ENCODE measurements at regions not wholly inside any gene's neighbourhood (a gene's known extent, or its start where the extent isn't known, plus 50 kb on each side); places are given as distances from the start of the nearest gene placed in this dataset.
"Not testable (repeated sequence)": the region's sequence is repeated elsewhere in the genome, so short reads cannot be mapped to it uniquely, and the experiment has no call there.

DNA sequence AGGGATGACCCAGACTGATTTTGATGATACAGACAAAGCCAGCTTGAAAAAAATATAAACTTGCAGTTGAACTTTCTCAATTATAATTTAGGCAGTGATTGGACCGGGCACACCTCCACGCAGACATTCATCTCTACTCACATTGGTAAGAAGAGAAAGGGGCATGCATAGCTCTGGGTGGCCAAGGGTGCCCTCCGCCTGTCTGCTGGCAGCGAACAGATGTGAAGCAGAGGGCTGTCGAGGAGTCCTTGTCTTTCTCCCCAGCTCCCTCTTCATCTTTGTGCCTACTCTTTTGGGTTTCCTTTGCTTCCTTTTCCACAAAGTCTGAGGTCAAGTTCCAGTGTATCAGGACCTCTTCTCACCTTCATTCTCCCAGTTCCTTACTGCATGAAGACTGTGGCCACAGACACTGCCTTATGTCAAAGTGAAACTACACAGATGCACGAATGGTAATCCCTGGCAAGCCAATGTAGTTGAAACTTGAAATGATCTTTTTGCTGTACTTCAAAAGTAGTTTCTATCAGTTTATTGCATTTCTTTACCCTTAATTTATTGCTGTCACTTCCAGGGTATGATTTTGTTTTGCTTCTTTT is 343.7 kb upstream of the SOX9 start:
- no peak for DNase-seq

DNA sequence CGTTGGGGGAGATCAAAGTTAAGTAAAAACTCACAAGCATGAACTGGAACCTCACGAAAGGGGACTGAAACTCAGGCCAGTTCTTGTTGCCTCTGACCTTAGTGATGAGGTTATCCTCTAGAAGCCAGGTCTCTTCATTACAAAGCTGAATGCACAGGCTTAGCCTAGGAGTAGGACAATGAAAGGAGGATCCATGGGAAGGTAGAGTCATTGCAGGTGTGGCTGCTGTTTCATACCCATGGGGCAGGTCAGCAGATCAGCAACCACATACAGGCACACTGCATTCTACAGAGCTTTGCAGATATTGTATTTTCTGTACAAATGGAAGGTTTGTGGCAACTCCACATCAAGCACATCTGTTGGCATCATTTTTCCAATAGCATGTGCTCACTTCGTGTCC is 341.3 kb upstream of the SOX9 start:
- DNase-seq = no peak

DNA sequence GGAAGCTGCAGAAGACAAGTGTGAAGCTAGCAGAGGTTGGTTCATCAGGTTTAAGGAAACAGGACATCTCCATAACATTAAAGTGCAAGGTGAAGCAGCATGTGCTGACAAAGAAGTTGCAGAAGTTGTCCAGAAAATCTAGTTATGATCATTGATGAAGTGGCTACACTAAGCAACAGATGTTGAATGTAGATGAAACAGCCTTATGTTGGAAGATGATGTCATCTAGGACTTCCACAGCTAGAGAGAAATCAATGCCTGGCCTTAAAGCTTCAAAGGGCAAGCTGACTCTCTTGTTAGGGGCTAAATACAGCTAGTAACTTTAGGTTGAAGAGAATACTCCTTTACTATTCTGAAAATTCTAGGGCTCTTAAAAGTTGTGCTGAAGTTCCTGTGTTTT is 340.2 kb upstream of the SOX9 start:
- DNase-seq = no peak

DNA sequence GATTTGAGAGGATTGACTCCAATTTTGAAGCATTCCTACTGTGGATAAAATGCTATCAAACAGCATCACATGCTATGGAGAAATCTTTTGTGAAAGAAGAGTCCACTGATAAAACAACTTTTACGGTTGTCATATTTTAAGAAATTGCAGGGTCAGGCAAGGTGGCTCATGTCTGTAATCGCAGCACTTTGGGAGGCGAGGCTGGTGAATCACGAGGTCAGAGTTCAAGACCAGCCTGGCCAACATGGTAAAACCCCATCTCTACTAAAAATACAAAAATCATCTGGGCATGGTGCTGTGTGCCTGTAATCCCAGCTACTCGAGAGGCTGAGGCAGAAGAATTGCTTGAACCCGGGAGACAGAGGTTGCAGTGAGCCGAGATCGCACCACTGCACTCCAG is 338.8 kb upstream of the SOX9 start:
- DNase-seq = not testable (repeated sequence)

DNA sequence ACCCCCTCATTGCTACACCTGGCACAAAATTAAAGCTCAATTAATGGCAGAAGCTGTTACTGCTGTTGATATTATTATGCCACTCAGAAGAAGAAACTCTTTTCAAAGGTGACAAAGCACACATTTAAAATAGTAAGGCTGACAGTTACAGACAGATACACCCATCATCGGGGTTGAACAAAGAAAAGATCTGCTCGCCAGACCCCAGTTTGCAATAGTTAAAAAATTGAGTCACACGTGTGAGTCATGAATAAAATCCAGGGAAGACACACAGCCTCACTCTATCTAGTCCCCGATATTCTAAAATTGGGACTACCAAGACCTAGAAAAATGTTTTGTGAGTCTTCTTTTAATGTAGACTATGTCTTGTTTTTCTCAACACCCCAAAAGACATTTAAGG is 330.0 kb upstream of the SOX9 start:
- DNase-seq = no peak

GRCh38 chr17:71791311-71791710 is 329.5 kb upstream of the SOX9 start:
- no peak for DNase-seq

- no peak for DNase-seq
Measured at GRCh38 chr17:71792966-71793365, 327.9 kb upstream of the SOX9 start.

GRCh38 chr17:71793518-71793917 is 327.3 kb upstream of the SOX9 start:
- DNase-seq = no peak

DNA sequence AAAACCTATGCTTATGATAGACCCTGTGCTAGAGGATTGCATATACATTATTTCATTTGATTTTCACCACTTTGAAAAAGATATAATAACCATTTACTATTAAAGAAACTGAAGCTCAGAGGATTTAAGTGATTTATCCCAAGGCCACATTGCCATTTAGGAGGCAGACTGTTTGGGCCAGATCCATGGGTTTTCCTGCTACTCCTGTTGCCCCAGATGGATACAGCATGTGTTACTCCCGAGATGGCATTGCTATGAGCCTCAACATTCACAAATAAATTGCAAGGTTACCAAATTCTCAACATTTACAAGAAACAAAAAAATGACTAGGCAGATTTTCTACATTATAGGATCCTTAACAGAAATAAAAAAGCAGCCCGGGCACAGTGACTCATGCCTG is 322.1 kb upstream of the SOX9 start:
- no peak for DNase-seq

DNA sequence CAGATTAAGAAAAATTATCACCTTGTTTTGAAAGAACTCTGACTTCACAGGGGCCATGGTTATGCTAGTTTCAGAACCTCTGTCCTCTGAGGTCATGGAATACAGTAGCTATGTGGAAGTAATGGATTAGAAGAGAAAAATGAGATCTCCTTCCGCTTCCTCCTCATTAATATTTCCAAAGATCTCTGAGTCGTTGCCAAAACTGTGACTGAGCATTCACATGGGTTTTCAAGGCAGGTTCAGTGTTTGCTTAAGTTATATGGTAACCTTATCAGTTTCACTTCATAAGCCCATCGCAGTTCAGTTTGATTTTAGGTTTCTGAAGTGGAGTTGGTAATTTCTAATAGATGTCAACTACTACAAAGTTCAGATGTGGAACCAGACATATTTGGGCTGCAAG is 321.2 kb upstream of the SOX9 start:
- DNase-seq = no peak

DNA sequence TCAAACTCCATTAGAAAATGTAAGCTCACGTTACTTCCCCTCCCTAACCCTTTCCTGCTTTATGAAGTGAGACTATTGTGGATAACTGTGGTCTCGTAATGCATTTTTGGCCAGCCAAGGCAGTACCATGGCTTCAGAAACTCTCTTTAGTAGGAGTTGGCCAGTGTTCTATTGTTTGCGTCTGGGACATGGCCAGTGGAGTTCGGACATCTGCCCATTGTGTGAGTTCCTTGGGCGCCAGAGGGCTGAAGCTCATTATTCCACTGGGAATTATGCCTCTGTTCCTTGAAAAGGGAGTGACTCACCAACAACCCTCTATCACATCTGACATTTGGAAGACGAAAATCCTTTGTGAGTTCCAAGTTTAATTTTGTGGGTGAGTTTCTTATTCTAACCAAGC is 319.5 kb upstream of the SOX9 start:
- no peak for DNase-seq

- no peak for DNase-seq
Measured at GRCh38 chr17:71802663-71803062, 318.2 kb upstream of the SOX9 start.

DNA sequence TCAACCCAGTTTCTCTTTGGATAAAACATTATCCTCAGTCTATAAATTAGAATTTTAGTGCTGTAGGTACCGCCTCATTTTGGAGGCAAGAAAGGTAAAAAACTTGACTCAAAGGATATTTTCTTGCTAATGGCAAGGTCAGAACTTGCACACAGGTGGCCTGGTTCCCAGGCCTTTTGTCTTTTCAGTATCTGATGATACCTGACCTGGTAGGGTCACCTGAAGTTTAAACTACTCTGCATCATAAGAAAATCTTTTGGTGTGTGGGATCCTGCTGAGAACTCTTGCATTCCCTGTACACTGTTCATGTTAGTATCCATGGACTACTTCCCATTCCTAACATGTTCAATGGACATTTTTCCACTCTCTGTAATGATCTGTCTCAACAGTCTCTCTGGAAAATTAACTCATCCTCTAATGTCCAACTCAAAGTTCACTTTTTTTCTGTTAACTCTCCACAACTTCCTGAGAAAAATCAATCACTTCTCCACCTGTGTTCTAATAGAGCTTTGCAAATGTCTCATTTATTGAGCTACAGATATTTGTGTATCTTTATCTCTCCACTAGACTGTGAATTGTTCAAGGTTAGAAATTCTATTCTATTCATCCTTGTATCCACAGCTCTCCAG is 317.1 kb upstream of the SOX9 start:
- DNase-seq = no peak

DNA sequence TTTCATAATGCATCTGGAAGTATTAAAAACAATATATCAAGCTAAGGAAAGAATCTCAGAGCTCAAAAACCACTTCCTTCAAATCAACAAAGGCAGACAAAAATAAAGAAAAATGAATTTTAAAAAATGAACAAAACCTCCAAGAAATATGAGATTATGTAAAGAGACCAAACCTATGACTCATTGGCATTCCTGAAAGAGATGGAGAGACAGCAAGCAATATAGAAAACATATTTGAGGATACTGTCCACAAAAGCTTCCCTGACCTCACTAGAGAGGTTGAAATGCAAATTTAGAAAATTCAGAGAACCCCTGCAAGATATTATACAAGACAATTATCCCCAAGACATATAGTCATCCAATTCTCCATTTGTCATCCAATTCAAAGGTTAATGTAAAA is 311.3 kb upstream of the SOX9 start:
- no peak for DNase-seq

- not testable (repeated sequence) for DNase-seq
Measured at GRCh38 chr17:71813861-71814260, 307.0 kb upstream of the SOX9 start.

DNA sequence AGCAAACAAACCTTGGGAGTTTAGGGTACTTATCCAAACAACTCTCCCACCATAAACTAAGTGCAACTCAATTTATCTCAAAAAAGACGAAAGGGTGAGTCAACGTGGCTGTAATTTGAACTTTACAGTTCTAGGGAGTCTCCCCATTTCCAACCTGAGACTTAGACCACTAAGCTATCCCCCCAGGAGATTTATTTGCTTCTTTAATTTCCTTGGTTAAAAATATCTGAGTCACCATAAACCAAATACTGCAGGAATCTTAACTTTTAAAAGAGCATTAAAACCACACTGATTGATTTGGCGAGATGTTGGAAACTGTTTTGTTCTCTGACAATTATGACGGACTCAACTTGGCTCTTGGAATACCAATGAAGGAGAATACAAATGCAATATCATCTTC is 299.3 kb upstream of the SOX9 start:
- no peak for DNase-seq

DNA sequence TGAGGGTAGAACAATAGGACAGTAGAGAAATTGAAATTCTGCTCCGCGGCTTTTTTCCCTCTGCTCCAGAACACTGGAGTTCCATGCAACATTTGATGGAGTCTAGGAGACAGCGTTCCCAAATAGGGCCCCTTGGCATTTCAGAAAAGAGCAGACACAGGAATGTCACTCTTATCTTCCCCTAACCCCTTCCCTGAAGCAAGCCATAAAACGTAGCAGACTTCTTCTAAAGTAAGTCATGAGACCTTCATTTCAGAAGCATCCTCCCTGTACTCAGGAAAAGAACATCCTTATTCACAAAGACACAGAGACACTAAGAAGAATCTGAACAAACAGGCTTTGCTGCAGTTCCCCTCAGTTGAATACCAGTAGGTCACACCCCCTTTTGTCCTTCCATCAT is 296.1 kb upstream of the SOX9 start:
- DNase-seq = no peak

- DNase-seq = no peak
Measured at GRCh38 chr17:71825687-71826086, 295.1 kb upstream of the SOX9 start.

DNA sequence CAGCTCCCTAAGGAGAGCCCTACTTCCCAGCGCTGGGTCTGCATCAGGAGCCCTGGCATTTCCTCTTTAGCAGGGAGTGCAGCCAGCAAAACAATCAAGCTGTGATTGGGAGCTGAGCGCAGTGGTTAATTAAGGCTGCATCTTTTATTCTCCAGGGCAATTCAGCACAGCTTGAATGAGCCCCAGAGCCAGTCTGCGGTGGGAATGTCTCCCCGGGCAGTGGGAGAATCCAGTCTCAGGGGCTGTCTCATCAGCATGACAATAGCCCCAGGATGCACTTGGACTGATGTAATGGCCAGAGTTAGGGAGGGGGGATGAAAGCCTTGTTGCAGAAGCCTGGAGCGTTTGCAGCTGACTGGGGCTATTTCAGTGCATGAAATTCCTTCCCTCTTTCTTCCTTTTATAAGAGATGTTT is 292.6 kb upstream of the SOX9 start:
- DNase-seq = no peak

DNA sequence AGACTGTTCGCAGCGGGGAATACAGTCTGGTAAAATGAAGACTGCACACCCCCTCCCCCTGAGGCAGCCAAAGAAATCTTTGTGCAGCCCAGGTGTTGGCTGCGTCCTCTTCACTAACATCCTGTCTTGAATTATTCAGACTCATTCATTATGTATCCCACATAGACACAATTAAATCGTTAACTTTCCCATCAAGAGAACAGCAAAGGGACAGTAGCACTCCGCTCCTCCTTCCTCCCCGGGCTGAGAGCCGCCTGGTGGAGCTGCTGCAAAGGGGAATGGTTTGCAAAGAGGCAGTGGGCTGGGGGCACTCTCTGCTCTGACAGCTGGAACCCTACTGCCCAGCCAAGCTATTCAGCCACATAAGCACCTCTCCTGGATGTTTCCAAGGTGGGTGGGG is 290.0 kb upstream of the SOX9 start:
- no peak for DNase-seq

GRCh38 chr17:71842986-71843385 is 277.8 kb upstream of the SOX9 start:
- no peak for DNase-seq

- no peak for DNase-seq
Measured at GRCh38 chr17:71845337-71845736, 275.5 kb upstream of the SOX9 start.

GRCh38 chr17:71846561-71847110 is 274.2 kb upstream of the SOX9 start:
- no peak for DNase-seq

DNA sequence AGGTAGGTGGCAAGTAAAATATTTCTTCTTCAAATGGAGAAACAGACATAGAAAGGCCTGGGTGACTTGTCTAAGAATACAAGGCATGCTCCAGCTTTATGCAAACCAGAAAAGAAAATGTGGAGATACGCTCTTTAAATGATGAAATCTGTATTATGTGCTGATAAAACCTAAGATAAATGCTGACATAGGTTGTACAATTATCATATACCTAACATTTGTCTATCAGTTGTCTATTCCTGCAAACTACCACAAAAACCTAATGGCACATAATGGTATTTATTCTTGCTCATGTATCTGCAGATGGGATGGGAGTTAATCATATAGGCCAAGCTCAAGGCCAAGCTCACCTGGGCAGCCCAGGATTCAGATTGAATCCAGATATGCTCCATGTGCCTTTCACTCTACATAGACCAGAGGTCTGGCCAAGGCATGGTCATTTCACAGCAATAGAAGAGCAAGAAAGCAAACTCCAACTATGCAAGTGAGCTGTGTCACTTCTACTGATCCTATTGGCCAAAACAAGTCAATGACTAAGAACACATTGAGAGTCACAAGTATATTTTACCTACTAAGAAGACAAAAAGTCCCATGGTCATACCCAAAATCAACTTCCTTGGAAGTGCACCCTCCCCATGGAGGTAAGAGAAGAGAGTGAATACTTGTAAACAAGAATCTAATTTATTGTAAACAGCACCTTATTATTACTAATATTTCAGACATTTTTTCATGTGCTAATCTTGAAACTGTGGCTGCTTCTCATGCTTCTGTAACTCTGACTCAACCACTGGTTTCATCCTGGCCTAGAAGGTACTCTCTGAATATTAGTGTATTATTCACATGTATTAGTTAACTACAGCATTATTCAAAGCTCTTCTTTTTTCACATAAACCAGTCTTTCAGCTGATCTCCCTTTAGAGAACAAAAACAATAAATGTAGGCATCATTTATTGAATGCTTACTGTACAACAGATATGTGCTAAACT is 270.7 kb upstream of the SOX9 start:
- DNase-seq = no peak
